ENCODE measurements at regions not wholly inside any gene's neighbourhood (a gene's known extent, or its start where the extent isn't known, plus 50 kb on each side); places are given as distances from the start of the nearest gene placed in this dataset.

- TF ChIP-seq, protein P1, sequence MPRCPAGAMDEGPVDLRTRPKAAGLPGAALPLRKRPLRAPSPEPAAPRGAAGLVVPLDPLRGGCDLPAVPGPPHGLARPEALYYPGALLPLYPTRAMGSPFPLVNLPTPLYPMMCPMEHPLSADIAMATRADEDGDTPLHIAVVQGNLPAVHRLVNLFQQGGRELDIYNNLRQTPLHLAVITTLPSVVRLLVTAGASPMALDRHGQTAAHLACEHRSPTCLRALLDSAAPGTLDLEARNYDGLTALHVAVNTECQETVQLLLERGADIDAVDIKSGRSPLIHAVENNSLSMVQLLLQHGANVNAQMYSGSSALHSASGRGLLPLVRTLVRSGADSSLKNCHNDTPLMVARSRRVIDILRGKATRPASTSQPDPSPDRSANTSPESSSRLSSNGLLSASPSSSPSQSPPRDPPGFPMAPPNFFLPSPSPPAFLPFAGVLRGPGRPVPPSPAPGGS (CRISPR knock-in tag; IDR thresholded peaks at IDR 0.05) = no peak
- TF ChIP-seq ZNF660 (CRISPR knock-in tag; IDR thresholded peaks at IDR 0.05; ENCODE audit: borderline replicate concordance, low read depth) (no peak), ZNF335 (CRISPR knock-in tag; IDR thresholded peaks at IDR 0.05) (no peak), KDM5A (IDR thresholded peaks at IDR 0.05; ENCODE audit: borderline replicate concordance, low read length) (no peak), RBM22 (optimal IDR thresholded peaks at IDR 0.05; ENCODE audit: low read length) (no peak)
These were observed 144.6 kb upstream of the RASGRP1 start (continued) for GRCh38 chr15:38709196-38709595.

DNA sequence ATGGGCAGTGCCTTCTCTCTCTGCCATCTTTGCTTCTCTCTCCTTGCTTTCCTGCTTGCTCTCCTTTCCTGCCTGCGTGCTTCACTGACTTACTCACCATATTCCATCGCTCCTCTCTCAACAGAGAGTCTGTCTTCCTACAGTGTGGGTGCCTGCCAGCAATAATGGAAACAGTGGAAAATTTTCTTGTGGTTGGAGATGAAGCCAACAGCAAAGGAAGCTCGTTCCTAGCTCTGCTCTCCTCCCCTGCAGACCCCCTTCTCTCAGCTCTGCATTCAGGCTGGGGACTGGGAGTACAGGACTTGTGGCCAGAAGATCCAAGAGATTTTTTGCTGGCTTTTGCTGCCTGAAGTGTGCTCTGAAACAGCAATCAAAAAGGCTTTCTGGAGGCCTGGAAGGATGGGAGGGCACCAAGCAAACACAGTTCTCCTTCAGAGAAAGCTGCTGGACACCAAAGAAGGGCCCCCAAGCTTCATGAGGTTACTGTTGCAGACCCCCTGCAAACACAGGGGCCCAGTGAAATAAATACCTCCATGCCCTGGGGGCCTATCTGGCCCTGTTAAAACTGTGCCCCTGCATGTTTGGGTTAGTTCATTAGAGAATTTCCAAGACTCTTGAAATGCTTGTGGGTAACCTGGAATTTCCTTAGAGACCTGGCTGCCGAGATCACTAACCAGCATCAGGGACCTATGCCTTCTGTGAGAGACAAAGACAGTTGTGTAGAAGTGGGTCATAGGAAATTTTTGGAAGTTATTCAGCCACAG, 149.9 kb upstream of the RASGRP1 start:
- no TSS peak for BruUV-seq (replicated peaks)
- no peak overlapping the region for H3K27ac ChIP-seq (ENCODE audit: extremely low read length, insufficient read depth, low read length)
- intact Hi-C loops (cut with micrococcal nuclease; ENCODE audit: unreplicated experiment) = no loop called here
- TF ChIP-seq ZNF83 (CRISPR knock-in tag; IDR thresholded peaks at IDR 0.05; ENCODE audit: borderline replicate concordance) = no peak
- no peak for TF ChIP-seq CSRNP2 (CRISPR knock-in tag; conservative IDR thresholded peaks at IDR 0.05; ENCODE audit: low read depth)
- TF ChIP-seq GMEB1 (CRISPR knock-in tag; IDR thresholded peaks at IDR 0.05; ENCODE audit: borderline replicate concordance) = no peak
- no peak for TF ChIP-seq NFYC (CRISPR knock-in tag; IDR thresholded peaks at IDR 0.05)
- no peak for TF ChIP-seq PHF5A (CRISPR knock-in tag; IDR thresholded peaks at IDR 0.05; ENCODE audit: low read depth, unreplicated experiment)
- TF ChIP-seq, protein P2, sequence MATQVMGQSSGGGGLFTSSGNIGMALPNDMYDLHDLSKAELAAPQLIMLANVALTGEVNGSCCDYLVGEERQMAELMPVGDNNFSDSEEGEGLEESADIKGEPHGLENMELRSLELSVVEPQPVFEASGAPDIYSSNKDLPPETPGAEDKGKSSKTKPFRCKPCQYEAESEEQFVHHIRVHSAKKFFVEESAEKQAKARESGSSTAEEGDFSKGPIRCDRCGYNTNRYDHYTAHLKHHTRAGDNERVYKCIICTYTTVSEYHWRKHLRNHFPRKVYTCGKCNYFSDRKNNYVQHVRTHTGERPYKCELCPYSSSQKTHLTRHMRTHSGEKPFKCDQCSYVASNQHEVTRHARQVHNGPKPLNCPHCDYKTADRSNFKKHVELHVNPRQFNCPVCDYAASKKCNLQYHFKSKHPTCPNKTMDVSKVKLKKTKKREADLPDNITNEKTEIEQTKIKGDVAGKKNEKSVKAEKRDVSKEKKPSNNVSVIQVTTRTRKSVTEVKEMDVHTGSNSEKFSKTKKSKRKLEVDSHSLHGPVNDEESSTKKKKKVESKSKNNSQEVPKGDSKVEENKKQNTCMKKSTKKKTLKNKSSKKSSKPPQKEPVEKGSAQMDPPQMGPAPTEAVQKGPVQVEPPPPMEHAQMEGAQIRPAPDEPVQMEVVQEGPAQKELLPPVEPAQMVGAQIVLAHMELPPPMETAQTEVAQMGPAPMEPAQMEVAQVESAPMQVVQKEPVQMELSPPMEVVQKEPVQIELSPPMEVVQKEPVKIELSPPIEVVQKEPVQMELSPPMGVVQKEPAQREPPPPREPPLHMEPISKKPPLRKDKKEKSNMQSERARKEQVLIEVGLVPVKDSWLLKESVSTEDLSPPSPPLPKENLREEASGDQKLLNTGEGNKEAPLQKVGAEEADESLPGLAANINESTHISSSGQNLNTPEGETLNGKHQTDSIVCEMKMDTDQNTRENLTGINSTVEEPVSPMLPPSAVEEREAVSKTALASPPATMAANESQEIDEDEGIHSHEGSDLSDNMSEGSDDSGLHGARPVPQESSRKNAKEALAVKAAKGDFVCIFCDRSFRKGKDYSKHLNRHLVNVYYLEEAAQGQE (IDR thresholded peaks at IDR 0.05; ENCODE audit: borderline replicate concordance in 1 of 2, low read depth in 1 of 2, low read length in 2 of 2) = no peak

More for the DNA sequence above, 149.9 kb upstream of the RASGRP1 start:
- H3K4me1 ChIP-seq (ENCODE audit: insufficient read depth, low read length) = no peaks in the 10 kb centered on the region
- DNase-seq (ENCODE audit: low spot score) = no peak
- no peak overlapping the region for H3K4me3 ChIP-seq (replicated peaks in 1 of 3; ENCODE audit: insufficient read depth in 1 of 3, low read depth in 2 of 3, low read length in 3 of 3)
- H3K4me2 ChIP-seq (ENCODE audit: low read depth, low read length) = no peak overlapping the region
- no peak for FAIRE-seq
- no peak for ATAC-seq
- ChIA-PET POLR2A (no interaction called here), CTCF (ENCODE audit: low intra/inter-chr PET ratio, low total read pairs) (no interaction called here)
- H3K36me3 ChIP-seq (replicated peaks in 1 of 2; ENCODE audit: control insufficient read depth in 1 of 2, insufficient read depth in 2 of 2, low read length in 2 of 2) = no peaks in the 10 kb centered on the region
- no peak overlapping the region for H2AFZ ChIP-seq (ENCODE audit: low read length)
- H3K27me3 ChIP-seq (ENCODE audit: control insufficient read depth in 1 of 2, insufficient read depth in 2 of 2, low read length in 2 of 2) = 0 out of 5 replicates have a peak, but pooled peaks cover 0 to 3% of the 10 kb centered on the region in 2 experiments
- in situ Hi-C loops (cut with HindIII; ENCODE audit: extremely low pct_ligation_motif_present, low pct_unique_long_range_greater_than_20kb) = no loop called here
- no peaks in the 10 kb centered on the region for H3K9me3 ChIP-seq (ENCODE audit: low read length)
- H4K20me1 ChIP-seq (ENCODE audit: insufficient read depth, low read length) = no peaks in the 10 kb centered on the region
- WGBS (ENCODE audit: low lambda C conversion rate) = 0% methylated on average over 4 of the region's 4 CpGs
- H3K9ac ChIP-seq (ENCODE audit: insufficient read depth, low read depth, low read length) = no peak overlapping the region
- no peaks in the 10 kb centered on the region for H3K79me2 ChIP-seq (ENCODE audit: insufficient read depth, low read length)
